Epithelial cell of prostate (primary cell): ENCODE measurements at regions not wholly inside any gene's neighbourhood (a gene's known extent, or its start where the extent isn't known, plus 50 kb on each side); places are given as distances from the start of the nearest gene placed in this dataset.

ENCODE experiments used
- DNase-seq: peaks from one replicate; pipeline ENCODE4 v3.0.0-alpha.2; 2011; ENCODE audit warnings: low read depth, low spot score
- H3K27ac ChIP-seq: fragments of 450-650 bp; 2 replicates; pipeline ENCODE4 v1.5.1; 2017; ENCODE audit warnings: mild to moderate bottlenecking

DNA sequence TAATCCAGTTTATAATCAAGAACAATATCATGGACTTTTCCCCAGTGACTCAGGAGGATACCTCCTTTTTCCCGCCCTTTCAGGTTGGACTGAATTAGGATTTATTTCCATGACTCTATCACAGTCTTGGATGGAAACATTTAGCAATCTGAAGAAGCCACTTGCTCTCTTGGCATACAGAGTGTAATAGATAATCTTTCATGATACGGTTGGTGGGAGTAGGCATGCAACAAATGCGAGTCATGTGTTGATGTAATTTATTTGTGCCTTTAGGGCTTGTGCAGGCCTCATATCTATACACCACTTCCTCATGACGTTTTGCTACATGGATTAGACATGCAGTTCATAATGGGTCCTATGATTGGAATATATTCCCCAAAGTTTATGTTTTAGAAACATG, 54.2 kb upstream of the MCTP2 start:
- no peak overlapping the region for H3K27ac ChIP-seq
- peak; percentile 45 for DNase-seq

DNA sequence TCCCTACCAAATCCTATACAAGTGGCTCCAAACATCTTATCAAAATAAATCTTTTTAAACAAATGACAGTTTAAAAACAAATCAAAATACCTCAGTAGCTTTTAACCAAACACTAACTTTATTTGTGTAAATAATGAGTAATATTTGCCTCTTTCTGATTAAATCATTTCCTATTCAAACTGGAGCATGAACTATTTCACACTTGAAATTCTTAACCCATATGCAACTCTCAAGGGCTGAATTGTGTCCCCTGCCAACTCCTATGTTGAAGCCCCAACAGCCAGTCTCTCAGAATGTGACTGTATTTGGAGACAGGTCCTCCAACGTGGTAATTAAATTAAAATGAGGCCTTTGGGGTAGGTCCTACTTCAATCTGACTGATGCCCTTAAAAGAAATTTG, 55.9 kb upstream of the MCTP2 start:
- DNase-seq: no peak
- H3K27ac ChIP-seq: no peak overlapping the region

GRCh38 chr15:94174399-94174802, 57.0 kb upstream of the MCTP2 start:
- peak overlapping the region; percentile 43 for H3K27ac ChIP-seq
- peak; percentile 81 for DNase-seq

DNA sequence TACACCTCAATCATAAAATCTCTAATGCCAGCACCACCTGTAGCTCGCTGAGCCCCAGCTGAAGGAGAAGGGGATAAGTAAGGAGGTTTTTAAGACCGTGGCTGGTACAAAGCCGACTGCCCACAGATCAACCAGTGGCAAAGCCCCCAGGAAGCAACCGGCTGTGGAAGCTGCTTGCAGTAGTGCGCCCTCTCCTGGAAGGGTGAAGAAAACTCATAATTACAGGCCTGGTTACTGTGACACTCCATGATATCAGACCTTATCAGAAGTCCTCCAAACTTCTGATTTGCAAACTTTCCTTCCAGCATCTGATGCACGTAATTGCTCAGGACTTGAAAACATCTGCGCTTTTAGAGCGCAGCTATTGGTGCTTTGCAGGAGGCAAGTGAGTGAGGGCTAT, 63.1 kb upstream of the MCTP2 start:
- no peak for DNase-seq
- H3K27ac ChIP-seq: no peak overlapping the region

DNA sequence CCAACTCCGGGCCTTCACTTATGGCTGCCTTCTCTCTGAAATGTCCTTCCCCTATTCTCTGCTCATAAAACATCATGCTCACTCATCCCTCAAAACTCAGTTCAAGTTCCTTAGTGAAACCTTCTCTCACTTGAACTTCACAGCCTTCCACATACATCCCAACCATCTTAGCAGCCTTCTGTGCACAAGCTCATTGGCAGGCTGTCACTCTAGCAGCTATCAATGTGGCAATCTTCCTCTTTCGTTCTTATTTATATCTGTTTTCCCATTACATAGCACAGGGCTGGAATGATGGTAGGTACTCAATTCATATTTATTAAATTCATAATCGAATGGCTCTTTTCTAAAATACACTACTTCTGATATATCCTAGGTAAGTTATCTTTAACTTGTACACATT, 66.4 kb upstream of the MCTP2 start:
- H3K27ac ChIP-seq: no peak overlapping the region
- DNase-seq: no peak

DNA sequence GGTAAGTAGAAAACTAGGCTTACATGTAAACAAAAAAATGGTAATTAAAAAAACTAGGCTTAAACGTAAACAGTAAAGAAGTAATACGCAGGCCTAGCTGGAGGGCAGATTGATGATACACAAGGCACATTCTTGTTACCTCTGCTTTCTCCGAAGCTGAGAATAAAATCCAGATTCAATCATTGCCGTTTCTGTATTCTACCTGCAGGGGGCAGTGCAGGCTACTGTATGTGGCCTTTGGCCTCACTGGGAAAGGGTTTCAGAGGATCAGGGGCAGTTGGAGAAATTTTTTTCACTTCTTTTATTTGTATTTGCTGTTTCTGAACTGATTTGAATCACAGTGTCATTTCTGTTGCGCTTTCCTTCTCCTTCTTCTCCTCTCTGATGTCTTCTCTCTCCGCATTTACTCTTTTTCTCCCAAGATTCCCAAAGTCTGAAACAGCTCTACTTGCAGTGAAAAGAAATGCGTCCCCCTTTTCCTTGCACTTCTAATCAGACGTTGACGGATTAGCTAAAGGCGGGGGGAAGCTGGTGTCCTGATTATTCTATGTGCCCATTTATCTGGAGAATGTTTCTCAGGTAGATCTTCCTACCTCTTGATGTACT, 67.1 kb upstream of the MCTP2 start:
- no peak overlapping the region for H3K27ac ChIP-seq
- no peak for DNase-seq

GRCh38 chr15:94162939-94163338, 68.4 kb upstream of the MCTP2 start:
- DNase-seq: no peak
- H3K27ac ChIP-seq: no peak overlapping the region

DNA sequence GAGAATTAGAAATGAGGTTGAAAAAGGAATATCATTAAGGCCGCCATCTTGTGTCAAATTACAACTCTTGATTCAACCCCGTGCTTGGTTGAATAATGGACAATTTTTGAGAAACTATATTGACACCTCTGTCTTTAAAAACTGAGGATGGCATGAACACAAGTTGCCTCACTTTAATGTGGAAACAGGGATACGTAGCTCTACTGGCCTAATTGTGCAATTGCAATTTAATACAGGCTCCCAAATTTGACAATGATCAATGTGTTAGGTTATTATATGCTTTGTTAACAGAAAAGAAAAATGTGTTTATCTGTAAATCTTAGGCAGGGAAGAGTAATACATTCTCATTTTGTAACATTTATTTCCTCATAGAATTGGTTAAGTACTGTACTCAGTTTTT, 77.1 kb upstream of the MCTP2 start:
- no peak overlapping the region for H3K27ac ChIP-seq
- no peak for DNase-seq

- DNase-seq: no peak
- no peak overlapping the region for H3K27ac ChIP-seq
Measured at GRCh38 chr15:94145046-94145445, 86.3 kb upstream of the MCTP2 start.

GRCh38 chr15:94141802-94142201, 89.6 kb upstream of the MCTP2 start:
- no peak for DNase-seq
- no peak overlapping the region for H3K27ac ChIP-seq

- H3K27ac ChIP-seq: no peak overlapping the region
- no peak for DNase-seq
Measured at GRCh38 chr15:94135486-94136147, 95.7 kb upstream of the MCTP2 start.

- no peak for DNase-seq
- H3K27ac ChIP-seq: no peak overlapping the region
Measured at GRCh38 chr15:94131875-94132274, 99.5 kb upstream of the MCTP2 start.

DNA sequence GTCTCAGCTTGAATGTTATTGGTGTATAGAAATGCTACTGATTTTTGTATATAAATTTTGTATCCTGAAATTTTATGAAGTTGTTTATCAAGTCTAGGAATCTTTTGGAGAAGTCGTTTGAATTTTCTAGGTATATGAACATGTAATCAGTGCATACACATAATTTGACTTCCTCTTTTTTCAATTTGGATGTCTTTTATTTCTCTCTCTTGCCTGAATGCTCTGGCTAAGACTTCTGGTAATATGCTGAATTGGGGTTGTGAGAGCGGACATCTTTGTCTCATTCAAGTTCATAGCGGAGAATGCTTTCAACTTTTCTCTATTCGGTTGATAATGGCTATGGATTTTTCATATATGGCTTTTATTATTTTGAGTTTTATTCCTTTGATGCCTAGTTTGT, 100.9 kb upstream of the MCTP2 start:
- no peak overlapping the region for H3K27ac ChIP-seq
- no peak for DNase-seq

DNA sequence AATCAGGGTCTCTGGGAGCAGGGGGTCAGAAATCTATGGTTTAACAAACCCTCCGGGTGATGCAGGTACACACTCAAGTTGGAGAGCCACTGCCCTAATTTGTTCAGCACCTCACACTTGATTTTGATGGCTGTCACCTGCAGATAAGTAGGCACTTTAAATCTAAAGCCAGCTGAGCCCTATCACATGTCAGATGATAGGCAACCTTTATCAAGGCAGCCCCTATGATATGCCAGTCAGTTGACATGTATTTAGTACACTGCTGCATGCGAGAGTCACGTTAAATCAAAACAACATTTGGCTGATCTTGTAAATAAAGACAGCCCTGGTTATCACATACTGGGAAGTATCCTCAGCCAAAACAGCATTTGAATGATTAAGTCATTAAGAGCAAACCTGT, 104.4 kb upstream of the MCTP2 start:
- no peak for DNase-seq
- H3K27ac ChIP-seq: no peak overlapping the region

- H3K27ac ChIP-seq: no peak overlapping the region
- no peak for DNase-seq
Measured at GRCh38 chr15:94125698-94126097, 105.7 kb upstream of the MCTP2 start.

- DNase-seq: no peak
- H3K27ac ChIP-seq: no peak overlapping the region
Measured at GRCh38 chr15:94125156-94125555, 106.2 kb upstream of the MCTP2 start.

DNA sequence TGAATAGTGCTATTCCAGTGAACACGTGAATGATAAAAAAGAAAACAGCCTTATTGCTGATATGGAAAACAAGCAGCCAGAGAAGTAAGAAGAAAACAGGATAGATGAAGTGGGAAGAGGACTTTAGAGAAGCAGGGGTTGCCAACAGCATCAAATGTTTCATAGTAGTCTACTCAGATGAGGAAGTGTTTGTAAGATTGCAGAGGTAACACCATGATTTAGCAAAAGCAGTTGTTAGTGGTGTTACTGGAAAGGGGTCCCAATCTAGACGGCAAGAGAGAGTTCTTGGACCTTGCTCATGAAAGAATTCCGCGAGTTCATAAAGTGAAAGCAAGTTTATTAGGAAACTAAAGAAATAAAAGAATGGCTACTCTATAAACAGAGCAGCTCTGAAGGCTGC, 108.8 kb upstream of the MCTP2 start:
- DNase-seq: no peak
- H3K27ac ChIP-seq: no peak overlapping the region

GRCh38 chr15:94119923-94120775, 111.2 kb upstream of the MCTP2 start:
- no peak overlapping the region for H3K27ac ChIP-seq
- DNase-seq: peak; percentile 51

GRCh38 chr15:94119298-94119811, 112.0 kb upstream of the MCTP2 start:
- DNase-seq: no peak

GRCh38 chr15:94110476-94111130, 120.8 kb upstream of the MCTP2 start:
- peak; percentile 26 for DNase-seq
- H3K27ac ChIP-seq: peak overlapping the region; percentile 10

More at GRCh38 chr15:94119298-94119811, 112.0 kb upstream of the MCTP2 start:
- no peak overlapping the region for H3K27ac ChIP-seq

- DNase-seq: no peak
- no peak overlapping the region for H3K27ac ChIP-seq
Measured at GRCh38 chr15:94107652-94108051, 123.7 kb upstream of the MCTP2 start.
